Hematopoietic multipotent progenitor cell treated with erythropoietin and hydrocortisone succinate and interleukin-3 and kit ligand, for 17 days (in vitro differentiated cells): ENCODE measurements at regions not wholly inside any gene's neighbourhood (a gene's known extent, or its start where the extent isn't known, plus 50 kb on each side); places are given as distances from the start of the nearest gene placed in this dataset.

ENCODE experiments used
- DNase-seq: peaks from one replicate; pipeline ENCODE4 v3.0.0-alpha.2; 2015; ENCODE audit warnings: low spot score

DNA sequence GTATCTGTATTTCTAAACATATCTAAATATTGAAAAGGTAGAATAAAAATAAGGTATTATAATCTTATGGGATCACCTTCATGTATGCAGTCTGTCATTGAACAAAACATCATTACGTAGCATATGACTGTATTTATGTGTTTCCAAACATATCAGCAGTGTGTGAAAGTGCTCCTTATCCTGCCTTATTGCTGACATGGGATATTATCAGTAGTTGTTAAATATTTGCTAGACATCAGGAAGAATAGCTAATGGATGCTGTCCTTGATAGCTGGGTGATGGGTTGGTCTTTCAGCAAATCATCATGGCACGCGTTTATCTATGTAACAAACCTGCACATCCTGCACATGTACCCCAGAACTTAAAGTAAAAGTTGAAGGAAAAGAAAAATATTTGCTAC, 59.1 kb upstream of the FAM20A start:
- no peak for DNase-seq

DNA sequence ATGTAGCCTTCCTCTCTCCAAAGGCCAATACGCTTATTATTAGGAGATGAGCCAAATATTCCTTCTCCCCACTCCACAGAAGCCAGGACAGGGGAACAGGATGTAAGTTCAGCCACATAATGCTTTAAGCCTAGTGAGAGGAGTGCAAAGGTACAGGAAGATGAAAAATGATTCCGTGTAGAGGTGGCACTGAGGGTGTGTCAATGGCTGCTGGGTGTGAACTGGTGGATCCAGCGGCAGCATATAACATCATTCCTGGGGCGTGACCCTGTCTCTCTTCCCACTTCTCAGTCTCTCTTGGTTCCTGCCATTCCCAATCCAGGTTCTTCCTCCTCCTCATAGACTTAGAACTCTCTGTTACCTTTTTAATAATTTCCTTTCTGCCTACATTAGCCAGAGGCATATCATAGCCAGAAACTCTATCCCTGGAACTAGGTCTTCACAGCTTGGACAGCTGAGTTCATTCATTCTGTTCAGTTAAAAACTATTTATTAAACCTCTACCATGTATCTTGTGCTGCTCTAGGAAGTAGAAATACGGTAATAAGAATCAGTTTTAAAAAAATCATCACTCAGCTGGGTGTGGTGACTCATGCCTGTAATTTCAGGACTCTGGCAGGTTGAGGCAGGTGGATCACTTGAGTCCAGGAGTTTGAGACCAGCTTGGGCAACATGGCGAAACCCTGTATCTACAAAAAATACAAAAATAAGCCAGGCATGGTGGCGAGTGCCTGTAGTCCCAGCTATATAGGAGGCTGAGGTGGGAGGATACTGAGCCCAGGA, 58.0 kb upstream of the FAM20A start:
- DNase-seq = no peak

DNA sequence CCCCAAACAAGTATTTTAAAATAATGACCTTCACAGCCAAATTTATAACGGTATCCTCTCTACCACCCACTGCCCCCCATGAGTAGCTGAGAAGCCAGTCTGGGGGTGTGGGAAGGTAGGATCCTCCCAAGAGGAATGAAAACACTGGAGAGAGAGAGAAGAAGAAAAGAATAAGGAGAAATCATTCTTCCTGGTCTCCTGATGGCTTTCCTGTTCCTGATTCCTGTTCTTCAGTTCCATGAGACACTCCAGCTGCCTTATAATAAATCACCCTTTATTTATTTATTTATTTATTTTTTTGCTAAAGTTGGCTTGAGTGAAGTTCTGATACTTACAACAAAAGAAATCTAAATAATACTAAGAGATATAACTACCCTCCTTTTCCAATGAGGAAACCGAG, 56.4 kb upstream of the FAM20A start:
- DNase-seq = no peak

DNA sequence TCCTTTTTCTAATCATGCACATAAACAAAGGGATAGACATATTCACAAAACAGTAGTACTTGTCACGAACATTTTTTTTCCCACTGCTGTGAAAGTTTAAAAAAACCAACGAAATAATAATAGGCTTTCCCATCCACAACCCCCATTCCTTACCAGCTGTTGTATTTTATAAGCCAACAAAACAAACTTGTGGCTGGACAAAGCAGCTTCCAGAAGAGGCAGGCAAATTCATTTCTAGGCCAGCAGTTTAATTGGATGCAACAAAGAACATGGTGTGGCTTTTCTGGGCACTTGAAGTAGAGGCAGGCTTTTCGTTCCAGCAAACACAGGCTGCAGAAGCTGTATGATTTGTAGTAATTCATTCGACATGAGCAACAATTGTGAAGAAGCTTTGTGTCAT, 56.0 kb upstream of the FAM20A start:
- DNase-seq = no peak

DNA sequence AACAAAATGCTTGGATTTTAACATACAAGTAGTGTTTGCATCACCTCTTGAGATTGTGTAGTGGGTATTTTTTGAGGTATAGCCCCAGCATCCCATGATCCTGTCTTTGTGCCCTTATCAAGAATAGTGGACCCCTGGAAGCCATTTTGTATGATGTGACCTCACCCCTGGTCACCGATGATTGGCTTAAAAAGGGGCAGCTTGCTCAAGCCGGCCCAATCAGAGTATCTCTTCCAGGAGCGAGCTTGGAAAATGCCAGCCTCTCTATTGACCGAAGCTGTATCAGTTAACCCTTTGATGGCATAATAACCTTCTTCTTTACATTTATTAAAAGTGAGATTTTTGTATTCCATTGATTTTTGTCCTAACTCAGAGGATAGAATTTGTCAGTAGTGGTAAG, 55.5 kb upstream of the FAM20A start:
- no peak for DNase-seq
